Caki2 (cell line): ENCODE measurements at regions not wholly inside any gene's neighbourhood (a gene's known extent, or its start where the extent isn't known, plus 50 kb on each side); places are given as distances from the start of the nearest gene placed in this dataset.

Experiments
- DNase-seq: peaks from one replicate; pipeline ENCODE4 v3.0.0-alpha.2; 2015; ENCODE audit warnings: low read depth
- in situ Hi-C: cut with HindIII; loops from 2 replicates; pipeline ENCODE4 v1.10.0; 2016; ENCODE audit warnings: low sequenced_read_pairs, low pct_unique_long_range_greater_than_20kb, mixed read lengths

GRCh38 chr2:14292964-14293363 lies 339.6 kb upstream of the LRATD1 start:
- DNase-seq: no peak
- in situ Hi-C loops: no loop called here

GRCh38 chr2:14297340-14297739 lies 335.2 kb upstream of the LRATD1 start:
- in situ Hi-C loops: no loop called here
- no peak for DNase-seq

- in situ Hi-C loops: no loop called here
- DNase-seq: no peak
Observed at GRCh38 chr2:14297906-14298305, 334.6 kb upstream of the LRATD1 start.

GRCh38 chr2:14301331-14301730 lies 331.2 kb upstream of the LRATD1 start:
- DNase-seq: no peak
- in situ Hi-C loops: no loop called here

GRCh38 chr2:14303366-14304115 lies 329.0 kb upstream of the LRATD1 start:
- no peak for DNase-seq
- in situ Hi-C loops: no loop called here

- in situ Hi-C loops: no loop called here
Observed at GRCh38 chr2:14304326-14304725, 328.2 kb upstream of the LRATD1 start.

GRCh38 chr2:14306268-14306861 lies 326.2 kb upstream of the LRATD1 start:
- in situ Hi-C loops: no loop called here
- DNase-seq: no peak

More at GRCh38 chr2:14304326-14304725, 328.2 kb upstream of the LRATD1 start:
- no peak for DNase-seq

- DNase-seq: no peak
- in situ Hi-C loops: no loop called here
Observed at GRCh38 chr2:14313341-14313740, 319.2 kb upstream of the LRATD1 start.

GRCh38 chr2:14316594-14316993 lies 315.9 kb upstream of the LRATD1 start:
- DNase-seq: no peak
- in situ Hi-C loops: no loop called here

GRCh38 chr2:14321357-14321756 lies 311.2 kb upstream of the LRATD1 start:
- in situ Hi-C loops: no loop called here
- DNase-seq: no peak

- in situ Hi-C loops: no loop called here
- DNase-seq: no peak
Observed at GRCh38 chr2:14322306-14322705, 310.2 kb upstream of the LRATD1 start.

- in situ Hi-C loops: no loop called here
- no peak for DNase-seq
Observed at GRCh38 chr2:14324308-14324707, 308.2 kb upstream of the LRATD1 start.

GRCh38 chr2:14330884-14331283 lies 301.6 kb upstream of the LRATD1 start:
- DNase-seq: no peak
- in situ Hi-C loops: no loop called here

GRCh38 chr2:14336759-14337382 lies 295.6 kb upstream of the LRATD1 start:
- in situ Hi-C loops: no loop called here
- no peak for DNase-seq

- in situ Hi-C loops: no loop called here
- DNase-seq: no peak
Observed at GRCh38 chr2:14340703-14341102, 291.8 kb upstream of the LRATD1 start.

GRCh38 chr2:14342313-14342712 lies 290.2 kb upstream of the LRATD1 start:
- in situ Hi-C loops: no loop called here

GRCh38 chr2:14344355-14344754 lies 288.2 kb upstream of the LRATD1 start:
- DNase-seq: no peak
- in situ Hi-C loops: no loop called here

More at GRCh38 chr2:14342313-14342712, 290.2 kb upstream of the LRATD1 start:
- DNase-seq: no peak

GRCh38 chr2:14348247-14348646 lies 284.3 kb upstream of the LRATD1 start:
- in situ Hi-C loops: no loop called here
- DNase-seq: no peak

- no peak for DNase-seq
- in situ Hi-C loops: no loop called here
Observed at GRCh38 chr2:14350856-14351255, 281.7 kb upstream of the LRATD1 start.

GRCh38 chr2:14352067-14352466 lies 280.4 kb upstream of the LRATD1 start:
- no peak for DNase-seq
- in situ Hi-C loops: no loop called here
